GM18873 (cell line): ENCODE measurements at regions not wholly inside any gene's neighbourhood (a gene's known extent, or its start where the extent isn't known, plus 50 kb on each side); places are given as distances from the start of the nearest gene placed in this dataset.

Source experiments
- ATAC-seq: cut with Tn5 transposase; IDR thresholded peaks from one replicate; pipeline ENCODE4 v1.9.1; 2021; ENCODE audit warnings: mild to moderate bottlenecking, moderate library complexity, moderate number of reproducible peaks; ENCODE audit not compliant: unreplicated experiment, low FRiP score

DNA sequence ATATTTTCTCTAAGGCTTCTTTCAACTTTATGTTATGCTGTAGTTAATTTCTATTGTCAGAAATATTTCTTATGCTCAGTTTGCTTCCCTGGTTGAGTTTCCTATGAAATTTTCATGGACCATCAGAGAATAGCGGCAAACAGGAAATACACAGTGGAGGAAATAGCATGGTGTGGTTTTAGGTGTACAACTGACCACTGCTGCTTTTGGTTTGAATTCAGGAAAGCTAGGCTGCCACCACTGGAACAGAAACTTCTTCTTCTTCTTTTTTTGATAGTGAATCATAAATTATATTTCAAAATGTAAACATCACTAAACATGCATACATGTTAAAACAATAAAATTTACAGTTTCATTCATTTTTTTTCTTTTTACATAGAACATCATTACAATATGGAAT is 316.6 kb upstream of the TGFBR2 start:
- no peak for ATAC-seq

- ATAC-seq = no peak
These were observed 315.9 kb upstream of the TGFBR2 start for GRCh38 chr3:30290479-30290878.

DNA sequence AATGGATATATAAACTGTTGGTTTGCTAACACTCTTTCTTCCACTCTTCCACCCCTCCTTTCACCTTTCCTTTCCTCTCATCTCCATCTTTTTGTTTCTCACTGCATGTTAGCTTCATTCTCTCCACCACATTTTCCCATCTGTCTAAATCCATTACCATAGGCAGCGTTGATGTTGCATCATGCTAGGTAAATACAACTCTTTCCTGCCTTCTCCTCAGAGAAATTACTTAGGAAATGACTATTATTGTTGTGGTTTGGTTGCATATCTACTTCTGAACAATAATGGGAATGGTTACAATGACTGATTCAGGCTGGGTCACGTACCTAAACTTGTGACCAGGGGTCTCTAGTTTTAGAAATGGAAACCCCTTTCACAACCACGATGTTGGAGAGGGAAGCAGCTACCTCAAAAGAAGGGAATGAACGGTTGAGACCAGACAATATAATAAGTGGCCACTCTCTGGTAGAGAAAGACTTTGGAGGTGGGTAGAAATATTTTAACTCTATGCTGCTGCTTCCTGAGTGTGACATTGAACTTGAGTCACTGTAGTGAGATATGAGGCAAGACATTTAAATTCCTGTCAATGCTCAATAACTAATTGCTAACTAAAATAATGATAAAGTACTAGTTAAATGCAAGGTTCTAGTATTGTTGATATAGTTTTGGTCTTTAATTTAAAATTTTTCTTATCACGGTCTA is 314.1 kb upstream of the TGFBR2 start:
- ATAC-seq = no peak

GRCh38 chr3:30293621-30294240 is 312.7 kb upstream of the TGFBR2 start:
- ATAC-seq = no peak

- no peak for ATAC-seq
These were observed 312.1 kb upstream of the TGFBR2 start for GRCh38 chr3:30294241-30294667.

DNA sequence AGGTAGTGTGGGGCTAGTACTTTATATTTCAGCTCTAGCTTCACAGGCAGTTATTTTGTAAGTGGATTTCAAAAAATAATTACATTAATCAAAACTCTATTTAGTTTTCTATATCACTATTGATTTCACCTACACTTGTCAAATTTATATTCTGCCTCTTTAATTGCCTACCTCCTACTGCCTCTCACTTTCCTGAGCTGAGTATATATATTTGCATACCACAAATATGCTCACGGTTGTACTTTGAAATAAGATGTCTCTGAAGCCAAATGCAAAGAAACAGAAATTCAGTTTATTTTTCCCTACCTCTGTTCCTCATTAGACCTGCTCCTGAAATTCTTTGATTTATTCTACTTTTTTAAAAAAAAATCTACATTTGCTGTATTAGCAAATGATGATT is 309.3 kb upstream of the TGFBR2 start:
- ATAC-seq = no peak

GRCh38 chr3:30299674-30300385 is 306.6 kb upstream of the TGFBR2 start:
- no peak for ATAC-seq

DNA sequence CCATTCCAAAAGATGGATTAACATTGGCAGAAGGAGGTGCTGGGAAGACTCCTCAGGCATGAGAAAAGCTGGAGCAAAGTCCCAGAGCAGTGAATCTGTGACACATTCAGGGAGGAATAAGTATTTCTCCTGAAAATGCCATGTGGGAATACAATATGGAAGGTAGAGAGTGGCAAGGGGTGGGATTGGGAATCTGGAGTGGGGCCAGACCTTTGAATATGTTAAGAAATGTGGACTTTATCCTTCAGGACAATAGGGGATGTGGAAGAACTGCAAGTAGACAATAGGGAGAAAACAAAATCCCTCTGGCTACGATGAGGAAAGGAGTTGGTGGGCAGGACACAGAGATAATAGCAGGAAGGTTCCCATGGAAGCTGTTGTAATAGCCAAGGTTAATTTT is 305.6 kb upstream of the TGFBR2 start:
- ATAC-seq = no peak

DNA sequence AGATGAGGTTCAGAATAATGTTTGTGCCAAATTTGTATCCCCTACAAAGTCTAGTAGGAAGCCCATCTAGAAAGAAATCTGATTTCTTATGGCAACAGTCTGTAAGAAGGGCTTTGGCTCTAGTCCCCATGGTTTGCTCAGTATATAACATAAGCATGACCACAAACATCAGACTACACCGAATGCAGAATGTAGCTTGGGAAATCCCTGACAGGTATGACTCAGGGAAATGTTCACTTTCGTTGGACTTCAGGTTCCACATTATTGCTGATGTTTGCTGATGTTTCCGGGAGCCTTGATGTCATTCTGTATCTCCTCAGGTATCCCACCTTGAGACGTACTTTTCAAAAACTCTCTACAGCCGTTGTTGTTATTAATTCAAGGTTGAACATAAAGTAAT is 304.4 kb upstream of the TGFBR2 start:
- no peak for ATAC-seq

DNA sequence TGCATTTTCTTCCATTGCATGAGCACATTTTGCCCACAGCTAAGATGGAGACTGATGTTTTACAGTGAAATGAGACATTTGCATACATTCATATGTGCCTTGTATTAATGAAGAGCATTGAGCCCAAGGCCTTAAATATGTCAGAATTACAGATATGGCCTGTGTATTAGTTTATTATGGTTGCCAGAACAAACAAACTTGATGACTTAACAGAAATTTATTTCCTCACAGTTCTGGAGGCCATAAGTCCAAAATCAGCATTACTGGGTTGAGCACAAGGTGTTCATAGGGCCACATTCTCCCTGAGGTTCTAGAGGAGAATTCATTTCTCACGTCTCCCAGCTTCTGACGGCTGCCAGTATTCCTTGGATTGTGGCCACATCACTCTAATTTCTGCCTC is 302.6 kb upstream of the TGFBR2 start:
- ATAC-seq = no peak

GRCh38 chr3:30305021-30305420 is 301.4 kb upstream of the TGFBR2 start:
- ATAC-seq = no peak

DNA sequence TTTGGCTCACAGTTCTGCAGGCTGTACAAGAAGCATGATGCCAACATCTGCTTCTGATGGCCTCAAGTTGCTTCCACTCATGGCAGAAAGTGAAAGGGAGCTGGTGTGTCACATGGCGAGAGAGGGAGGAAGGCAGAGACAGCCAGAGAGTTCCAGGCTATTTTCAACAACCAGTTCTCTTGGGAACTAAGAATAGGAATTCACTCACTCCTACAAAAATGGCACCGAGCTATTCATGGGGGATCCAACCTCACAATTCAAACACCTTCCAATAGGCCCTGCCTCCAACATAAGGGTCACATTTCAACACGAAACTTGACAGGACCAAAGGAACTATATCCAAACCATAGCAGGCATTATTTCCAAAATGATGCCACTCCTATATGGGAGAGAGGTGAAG is 299.5 kb upstream of the TGFBR2 start:
- no peak for ATAC-seq

DNA sequence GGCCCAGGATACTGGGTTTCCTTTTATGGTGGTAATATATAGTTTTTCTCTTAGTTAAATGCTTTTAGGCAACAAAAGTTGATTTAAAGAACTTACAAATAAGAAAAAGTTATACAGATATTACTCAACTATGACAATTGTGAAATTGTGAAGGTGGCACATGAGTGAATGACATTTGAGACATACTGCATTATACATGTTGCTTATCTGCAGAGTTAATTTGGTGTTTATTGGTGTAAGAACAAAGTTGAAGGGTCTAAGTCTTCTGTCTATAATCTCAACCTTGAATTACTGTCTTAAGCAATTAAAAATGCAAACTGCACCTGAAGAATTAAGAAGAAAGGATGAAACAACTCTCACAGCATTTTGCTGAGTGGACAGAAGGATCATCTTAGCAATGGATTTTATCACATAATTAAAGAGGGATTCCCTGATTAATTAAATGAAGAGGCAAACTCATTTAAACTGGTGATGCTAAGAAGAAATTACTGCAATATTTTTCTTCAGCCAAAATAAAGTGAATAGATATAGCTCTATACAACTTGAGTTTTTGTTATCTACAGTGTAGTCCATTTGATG is 298.9 kb upstream of the TGFBR2 start:
- ATAC-seq = no peak

GRCh38 chr3:30308131-30308530 is 298.3 kb upstream of the TGFBR2 start:
- ATAC-seq = no peak

GRCh38 chr3:30309961-30310954 is 296.1 kb upstream of the TGFBR2 start:
- ATAC-seq = no peak

GRCh38 chr3:30311781-30312180 is 294.6 kb upstream of the TGFBR2 start:
- ATAC-seq = no peak

DNA sequence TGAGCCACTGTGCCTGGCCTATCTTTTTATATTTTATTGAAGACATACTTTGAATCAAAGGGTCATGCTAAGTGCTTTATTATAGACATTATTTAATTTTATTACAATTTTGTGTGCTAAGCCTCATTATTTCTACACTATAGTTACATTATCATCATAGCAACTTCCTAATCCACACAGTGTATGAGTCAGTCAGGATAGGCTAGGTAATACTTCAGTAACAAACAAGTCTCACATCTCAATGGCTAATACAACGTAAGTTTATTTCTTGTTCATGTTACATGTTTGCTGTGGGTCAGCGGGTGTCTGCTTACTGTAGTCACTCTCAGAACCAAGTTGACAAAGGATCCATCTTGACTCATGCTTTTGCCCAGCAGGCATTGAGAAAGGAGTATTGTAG is 292.6 kb upstream of the TGFBR2 start:
- no peak for ATAC-seq

- ATAC-seq = no peak
These were observed 291.6 kb upstream of the TGFBR2 start for GRCh38 chr3:30314757-30315325.

DNA sequence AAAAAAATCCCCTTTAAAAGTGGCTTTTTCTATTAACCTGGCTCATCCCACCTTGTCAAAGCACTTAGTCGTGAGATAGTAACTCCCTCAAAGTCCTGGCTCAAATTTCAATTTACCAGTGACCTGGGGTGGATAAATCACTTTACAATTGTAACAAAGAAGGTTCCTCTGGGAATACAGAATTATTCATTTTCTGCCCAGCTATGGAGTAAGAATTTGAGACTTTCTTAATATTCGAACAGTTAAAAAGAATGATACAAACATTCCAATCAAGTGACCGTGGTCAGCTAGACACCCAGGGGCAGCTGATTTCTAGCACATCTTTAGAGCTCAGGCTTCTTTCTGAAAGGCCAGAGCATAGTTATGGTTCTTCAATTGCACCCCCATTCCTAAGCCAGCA is 291.0 kb upstream of the TGFBR2 start:
- ATAC-seq = no peak

- ATAC-seq = no peak
These were observed 288.8 kb upstream of the TGFBR2 start for GRCh38 chr3:30317561-30317960.
